WTC11 (cell line): ENCODE measurements at regions not wholly inside any gene's neighbourhood (a gene's known extent, or its start where the extent isn't known, plus 50 kb on each side); places are given as distances from the start of the nearest gene placed in this dataset.

ENCODE experiments used
- ATAC-seq: fragments of 200-7000 bp; cut with Tn5 transposase; 2 replicates; pipeline ENCODE4 v1.10.0; 2021; ENCODE audit warnings: mild to moderate bottlenecking, moderate library complexity
- CTCF ChIA-PET: fragments of 300-600 bp; sonication (Branson Sonifier 250); formaldehyde crosslinking; loops from one replicate; lab custom pipeline; 2021; ENCODE audit warnings: antibody characterized with exemption; lab: Charles Lee
- POLR2A ChIA-PET: fragments of 350-600 bp; sonication (Branson Sonifier 250); formaldehyde crosslinking; loops from one replicate; lab custom pipeline; 2021; ENCODE audit warnings: antibody characterized with exemption; lab: Charles Lee
- DNase-seq: peaks from one replicate; pipeline ENCODE4 v3.0.0; 2021; ENCODE audit warnings: low spot score
- H3K27ac Mint-ChIP-seq: 2 replicates; pipeline ENCODE4 v1.8.0; 2021; ENCODE audit warnings: mixed read lengths
- H3K27me3 Mint-ChIP-seq: 2 replicates; pipeline ENCODE4 v1.8.0; 2021; ENCODE audit warnings: low read depth, mild to moderate bottlenecking, moderate library complexity, mixed read lengths
- H3K36me3 Mint-ChIP-seq: 2 replicates; pipeline ENCODE4 v1.8.0; 2021; ENCODE audit warnings: mixed read lengths
- H3K4me1 Mint-ChIP-seq: 2 replicates; pipeline ENCODE4 v1.8.0; 2022; ENCODE audit warnings: mixed read lengths
- H3K4me3 Mint-ChIP-seq: 2 replicates; pipeline ENCODE4 v1.8.0; 2021; ENCODE audit warnings: mild to moderate bottlenecking, moderate library complexity, mixed read lengths
- H3K9me3 Mint-ChIP-seq: 2 replicates; pipeline ENCODE4 v1.8.0; 2021; ENCODE audit warnings: mixed read lengths
- AR ChIP-seq: fragments of 250-450 bp; sonication (Bioruptor Pico); IDR thresholded peaks from 2 replicates; pipeline ENCODE4 v1.9.0; 2021; ENCODE audit warnings: mild to moderate bottlenecking
- CBFB ChIP-seq: sonication (generic); formaldehyde crosslinking; IDR thresholded peaks from 2 replicates; pipeline ENCODE4 v1.8.1; 2022; ENCODE audit warnings: mild to moderate bottlenecking, low read depth, missing genetic modification reagents
- CREM ChIP-seq: sonication (generic); formaldehyde crosslinking; IDR thresholded peaks from 2 replicates; pipeline ENCODE4 v1.8.1; 2022; ENCODE audit warnings: mild to moderate bottlenecking, missing genetic modification reagents, moderate library complexity
- ELF4 ChIP-seq: sonication (generic); formaldehyde crosslinking; IDR thresholded peaks from 2 replicates; pipeline ENCODE4 v1.8.1; 2022; ENCODE audit warnings: low read depth, mild to moderate bottlenecking, moderate library complexity, missing genetic modification reagents
- ETV6 ChIP-seq: sonication (generic); formaldehyde crosslinking; IDR thresholded peaks from 2 replicates; pipeline ENCODE4 v1.8.1; 2022; ENCODE audit warnings: mild to moderate bottlenecking, missing genetic modification reagents
- GTF2I ChIP-seq: fragments of 250-450 bp; sonication (Bioruptor Pico); conservative IDR thresholded peaks from 2 replicates; pipeline ENCODE4 v1.4.0; 2021; ENCODE audit warnings: mild to moderate bottlenecking
- HMGA2 ChIP-seq: fragments of 250-450 bp; sonication (Bioruptor Pico); IDR thresholded peaks from 2 replicates; pipeline ENCODE4 v1.4.0; 2021; ENCODE audit warnings: mild to moderate bottlenecking, moderate library complexity
- IRF2 ChIP-seq: sonication (generic); formaldehyde crosslinking; IDR thresholded peaks from 2 replicates; pipeline ENCODE4 v1.8.0; 2022; ENCODE audit warnings: low read depth, missing genetic modification reagents, borderline replicate concordance
- NR1H2 ChIP-seq: sonication (generic); formaldehyde crosslinking; IDR thresholded peaks from 2 replicates; pipeline ENCODE4 v1.9.0; 2021; ENCODE audit warnings: mild to moderate bottlenecking, moderate library complexity, missing genetic modification reagents
- NR2C2 ChIP-seq: sonication (generic); formaldehyde crosslinking; IDR thresholded peaks from 2 replicates; pipeline ENCODE4 v1.8.0; 2022; ENCODE audit warnings: mild to moderate bottlenecking, missing genetic modification reagents
- SMAD4 ChIP-seq: sonication (generic); formaldehyde crosslinking; IDR thresholded peaks from 2 replicates; pipeline ENCODE4 v1.8.0; 2022; ENCODE audit warnings: mild to moderate bottlenecking, missing genetic modification reagents
- ZNF138 ChIP-seq: sonication (generic); formaldehyde crosslinking; conservative IDR thresholded peaks from 2 replicates; pipeline ENCODE4 v1.8.1; 2022; ENCODE audit warnings: mild to moderate bottlenecking, moderate library complexity, missing genetic modification reagents
- ZNF281 ChIP-seq: sonication (generic); formaldehyde crosslinking; IDR thresholded peaks from 2 replicates; pipeline ENCODE4 v1.8.0; 2023; ENCODE audit warnings: mild to moderate bottlenecking, missing genetic modification reagents
- ZNF423 ChIP-seq: fragments of 250-450 bp; sonication (Bioruptor Pico); IDR thresholded peaks from 2 replicates; pipeline ENCODE4 v2.1.2; 2022; ENCODE audit warnings: mild to moderate bottlenecking, moderate library complexity
- ZNF512 ChIP-seq: sonication (generic); formaldehyde crosslinking; IDR thresholded peaks from 2 replicates; pipeline ENCODE4 v1.8.1; 2022; ENCODE audit warnings: missing genetic modification reagents, borderline replicate concordance
- TF ChIP-seq, protein P1 (sequence below): fragments of 250-450 bp; sonication (Bioruptor Pico); IDR thresholded peaks from 2 replicates; pipeline ENCODE4 v1.9.0; 2021; ENCODE audit warnings: moderate library complexity, mild to moderate bottlenecking, inconsistent platforms, borderline replicate concordance
- TF ChIP-seq, protein P2 (sequence below): sonication (generic); formaldehyde crosslinking; IDR thresholded peaks from 2 replicates; pipeline ENCODE4 v1.8.0; 2023; ENCODE audit warnings: missing genetic modification reagents
- TF ChIP-seq, protein P3 (sequence below): fragments of 250-450 bp; sonication (Bioruptor Pico); IDR thresholded peaks from 2 replicates; pipeline ENCODE4 v1.9.0; 2021; ENCODE audit warnings: mild to moderate bottlenecking, borderline replicate concordance
- TF ChIP-seq, protein P4 (sequence below): fragments of 250-450 bp; sonication (Bioruptor Pico); conservative IDR thresholded peaks from 2 replicates; pipeline ENCODE4 v1.9.0; 2021; ENCODE audit warnings: mild to moderate bottlenecking

GRCh38 chr18:28526196-28526595 is 349.3 kb upstream of the CDH2 start:
- ChIA-PET CTCF (no interaction called here), POLR2A (no interaction called here)
- H3K36me3 Mint-ChIP-seq: no peaks in the 10 kb centered on the region
- DNase-seq (no peak), ATAC-seq (no peak)
- no peaks in the 10 kb centered on the region for H3K9me3 Mint-ChIP-seq
- TF ChIP-seq SMAD4 (CRISPR knock-in tag) (no peak), GTF2I (no peak), ZNF423 (CRISPR knock-in tag) (no peak), AR (CRISPR knock-in tag) (no peak), ETV6 (CRISPR knock-in tag) (no peak), ZNF281 (no peak), NR1H2 (CRISPR knock-in tag) (no peak), NR2C2 (CRISPR knock-in tag) (no peak), ELF4 (CRISPR knock-in tag) (no peak), HMGA2 (CRISPR knock-in tag) (no peak), CBFB (CRISPR knock-in tag) (no peak), ZNF512 (CRISPR knock-in tag) (no peak), IRF2 (no peak)
- TF ChIP-seq, protein P1, sequence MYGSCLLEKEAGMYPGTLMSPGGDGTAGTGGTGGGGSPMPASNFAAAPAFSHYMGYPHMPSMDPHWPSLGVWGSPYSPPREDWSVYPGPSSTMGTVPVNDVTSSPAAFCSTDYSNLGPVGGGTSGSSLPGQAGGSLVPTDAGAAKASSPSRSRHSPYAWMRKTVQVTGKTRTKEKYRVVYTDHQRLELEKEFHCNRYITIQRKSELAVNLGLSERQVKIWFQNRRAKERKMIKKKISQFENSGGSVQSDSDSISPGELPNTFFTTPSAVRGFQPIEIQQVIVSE: no peak
- no peak overlapping the region for H3K4me3 Mint-ChIP-seq
- peaks cover 21% of the 10 kb centered on the region for H3K4me1 Mint-ChIP-seq
- no peaks in the 10 kb centered on the region for H3K27me3 Mint-ChIP-seq
- H3K27ac Mint-ChIP-seq: no peak overlapping the region

DNA sequence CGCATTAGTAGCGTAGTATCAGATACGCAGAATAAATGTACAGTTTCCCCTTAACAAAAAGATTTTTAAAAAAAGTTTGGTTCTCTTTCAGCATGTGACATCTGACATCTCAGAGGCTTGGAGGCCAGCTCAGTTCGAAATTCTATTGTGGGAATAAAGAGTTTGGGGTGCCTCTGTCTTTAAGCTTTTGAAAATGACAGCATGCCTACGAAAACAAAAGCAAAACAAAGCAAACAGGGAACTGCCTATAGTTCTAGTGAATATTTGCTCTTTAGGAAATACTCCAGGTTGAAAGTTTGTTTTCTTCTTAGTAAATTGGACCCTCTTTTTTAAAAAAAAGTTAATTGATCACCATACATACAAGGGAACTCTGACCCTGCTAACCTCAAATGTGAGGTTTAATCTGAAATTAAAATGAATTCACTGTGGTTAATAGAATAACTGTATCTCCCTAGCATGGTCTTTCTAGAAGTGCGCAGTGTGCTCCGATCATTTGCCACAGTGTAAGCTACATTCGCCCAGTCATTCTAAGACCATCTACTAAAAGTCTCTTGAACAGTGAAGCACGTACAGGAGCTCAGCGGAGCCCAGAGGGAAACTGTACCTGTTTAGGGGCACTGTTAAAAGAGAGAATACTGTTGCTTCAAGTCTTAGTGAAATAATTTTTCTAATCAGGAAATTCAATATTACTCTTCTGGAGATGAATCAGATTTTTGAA is 347.0 kb upstream of the CDH2 start:
- CTCF ChIA-PET: no interaction called here
- no peak overlapping the region for H3K4me3 Mint-ChIP-seq
- POLR2A ChIA-PET: no interaction called here
- TF ChIP-seq ZNF138 (CRISPR knock-in tag) (no peak), CREM (no peak)
- TF ChIP-seq, protein P2, sequence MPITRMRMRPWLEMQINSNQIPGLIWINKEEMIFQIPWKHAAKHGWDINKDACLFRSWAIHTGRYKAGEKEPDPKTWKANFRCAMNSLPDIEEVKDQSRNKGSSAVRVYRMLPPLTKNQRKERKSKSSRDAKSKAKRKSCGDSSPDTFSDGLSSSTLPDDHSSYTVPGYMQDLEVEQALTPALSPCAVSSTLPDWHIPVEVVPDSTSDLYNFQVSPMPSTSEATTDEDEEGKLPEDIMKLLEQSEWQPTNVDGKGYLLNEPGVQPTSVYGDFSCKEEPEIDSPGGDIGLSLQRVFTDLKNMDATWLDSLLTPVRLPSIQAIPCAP: no peak
- TF ChIP-seq, protein P3, sequence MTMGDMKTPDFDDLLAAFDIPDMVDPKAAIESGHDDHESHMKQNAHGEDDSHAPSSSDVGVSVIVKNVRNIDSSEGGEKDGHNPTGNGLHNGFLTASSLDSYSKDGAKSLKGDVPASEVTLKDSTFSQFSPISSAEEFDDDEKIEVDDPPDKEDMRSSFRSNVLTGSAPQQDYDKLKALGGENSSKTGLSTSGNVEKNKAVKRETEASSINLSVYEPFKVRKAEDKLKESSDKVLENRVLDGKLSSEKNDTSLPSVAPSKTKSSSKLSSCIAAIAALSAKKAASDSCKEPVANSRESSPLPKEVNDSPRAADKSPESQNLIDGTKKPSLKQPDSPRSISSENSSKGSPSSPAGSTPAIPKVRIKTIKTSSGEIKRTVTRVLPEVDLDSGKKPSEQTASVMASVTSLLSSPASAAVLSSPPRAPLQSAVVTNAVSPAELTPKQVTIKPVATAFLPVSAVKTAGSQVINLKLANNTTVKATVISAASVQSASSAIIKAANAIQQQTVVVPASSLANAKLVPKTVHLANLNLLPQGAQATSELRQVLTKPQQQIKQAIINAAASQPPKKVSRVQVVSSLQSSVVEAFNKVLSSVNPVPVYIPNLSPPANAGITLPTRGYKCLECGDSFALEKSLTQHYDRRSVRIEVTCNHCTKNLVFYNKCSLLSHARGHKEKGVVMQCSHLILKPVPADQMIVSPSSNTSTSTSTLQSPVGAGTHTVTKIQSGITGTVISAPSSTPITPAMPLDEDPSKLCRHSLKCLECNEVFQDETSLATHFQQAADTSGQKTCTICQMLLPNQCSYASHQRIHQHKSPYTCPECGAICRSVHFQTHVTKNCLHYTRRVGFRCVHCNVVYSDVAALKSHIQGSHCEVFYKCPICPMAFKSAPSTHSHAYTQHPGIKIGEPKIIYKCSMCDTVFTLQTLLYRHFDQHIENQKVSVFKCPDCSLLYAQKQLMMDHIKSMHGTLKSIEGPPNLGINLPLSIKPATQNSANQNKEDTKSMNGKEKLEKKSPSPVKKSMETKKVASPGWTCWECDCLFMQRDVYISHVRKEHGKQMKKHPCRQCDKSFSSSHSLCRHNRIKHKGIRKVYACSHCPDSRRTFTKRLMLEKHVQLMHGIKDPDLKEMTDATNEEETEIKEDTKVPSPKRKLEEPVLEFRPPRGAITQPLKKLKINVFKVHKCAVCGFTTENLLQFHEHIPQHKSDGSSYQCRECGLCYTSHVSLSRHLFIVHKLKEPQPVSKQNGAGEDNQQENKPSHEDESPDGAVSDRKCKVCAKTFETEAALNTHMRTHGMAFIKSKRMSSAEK (CRISPR knock-in tag): no peak
- TF ChIP-seq, protein P4, sequence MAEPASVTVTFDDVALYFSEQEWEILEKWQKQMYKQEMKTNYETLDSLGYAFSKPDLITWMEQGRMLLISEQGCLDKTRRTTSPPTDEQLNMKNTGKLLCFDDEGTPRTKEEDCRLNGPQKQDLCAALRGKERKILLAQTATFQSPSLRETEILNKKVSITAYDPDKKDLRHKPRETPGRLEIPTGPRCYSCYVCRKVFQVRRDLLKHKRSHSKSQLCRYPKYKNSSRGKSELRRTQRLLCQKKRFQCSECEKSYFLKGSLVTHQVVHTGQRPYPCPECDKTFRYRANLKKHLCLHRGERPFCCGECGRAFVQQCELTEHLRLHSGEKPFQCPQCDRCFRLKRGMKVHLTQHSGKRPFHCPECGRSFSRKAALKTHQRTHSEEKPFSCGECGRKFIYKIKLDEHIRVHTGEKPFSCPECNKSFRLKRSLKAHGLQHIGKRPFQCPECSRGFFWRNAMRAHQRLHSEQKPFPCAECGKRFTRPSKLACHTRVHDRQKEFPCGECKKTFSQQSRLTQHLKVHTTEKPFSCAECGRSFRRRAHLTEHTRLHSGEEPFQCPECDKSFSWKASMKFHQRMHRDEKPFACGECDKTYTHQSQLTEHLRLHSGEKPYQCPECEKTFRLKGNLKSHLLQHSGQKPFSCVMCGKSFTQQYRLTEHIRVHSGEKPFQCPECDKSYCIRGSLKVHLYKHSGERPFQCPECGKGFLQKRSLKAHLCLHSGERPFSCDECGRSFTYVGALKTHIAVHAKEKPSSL: no peak

More for the DNA sequence above, 347.0 kb upstream of the CDH2 start:
- H3K27ac Mint-ChIP-seq: no peak overlapping the region
- H3K9me3 Mint-ChIP-seq: no peaks in the 10 kb centered on the region
- no peak for ATAC-seq
- H3K36me3 Mint-ChIP-seq: no peaks in the 10 kb centered on the region
- H3K4me1 Mint-ChIP-seq: peaks cover 21% of the 10 kb centered on the region
- H3K27me3 Mint-ChIP-seq: no peaks in the 10 kb centered on the region
- DNase-seq: no peak
